ENCODE measurements at regions not wholly inside any gene's neighbourhood (a gene's known extent, or its start where the extent isn't known, plus 50 kb on each side); places are given as distances from the start of the nearest gene placed in this dataset.

- no peak for DNase-seq
Measured at GRCh38 chr10:33529234-33529633, 194.8 kb upstream of the NRP1 start.

DNA sequence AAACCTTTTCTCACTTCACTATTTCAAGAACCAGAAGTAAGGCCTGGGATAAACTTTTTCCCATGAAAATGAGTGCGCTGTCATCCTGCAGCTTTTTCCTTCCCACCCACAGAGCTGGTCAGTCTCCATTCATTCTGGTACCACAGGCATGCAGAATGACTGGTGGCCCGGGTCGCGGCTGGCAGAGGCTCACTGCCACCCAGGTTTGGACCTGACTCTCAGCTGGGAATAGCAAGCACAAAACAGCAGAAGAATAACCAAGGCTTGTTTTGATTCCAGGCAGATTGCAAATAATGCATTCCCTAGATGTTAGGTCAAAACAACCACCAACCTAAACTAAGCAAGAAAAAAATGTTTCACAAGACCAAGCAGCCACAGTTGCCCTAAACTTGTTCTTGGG, 190.5 kb upstream of the NRP1 start:
- DNase-seq, result no peak

DNA sequence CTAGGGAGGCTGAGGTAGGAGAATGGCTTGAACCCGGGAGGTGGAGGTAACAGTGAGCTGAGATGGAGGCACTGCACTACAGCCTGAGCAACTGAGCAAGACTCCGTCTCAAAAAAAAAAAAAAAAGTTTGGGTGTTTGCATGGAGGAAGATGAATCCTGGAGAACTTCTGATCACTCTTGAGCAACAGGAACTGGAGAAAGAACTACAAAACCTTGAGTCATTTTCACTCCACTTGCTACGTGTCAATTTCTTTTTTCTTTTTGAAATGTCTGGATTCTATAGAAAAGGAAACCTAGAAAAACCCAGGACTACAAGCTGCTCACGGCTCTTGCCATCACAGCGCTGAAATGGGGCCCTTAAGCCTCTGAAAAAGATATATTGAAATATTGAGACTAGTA, 189.6 kb upstream of the NRP1 start:
- peak; percentile 37 for DNase-seq

DNA sequence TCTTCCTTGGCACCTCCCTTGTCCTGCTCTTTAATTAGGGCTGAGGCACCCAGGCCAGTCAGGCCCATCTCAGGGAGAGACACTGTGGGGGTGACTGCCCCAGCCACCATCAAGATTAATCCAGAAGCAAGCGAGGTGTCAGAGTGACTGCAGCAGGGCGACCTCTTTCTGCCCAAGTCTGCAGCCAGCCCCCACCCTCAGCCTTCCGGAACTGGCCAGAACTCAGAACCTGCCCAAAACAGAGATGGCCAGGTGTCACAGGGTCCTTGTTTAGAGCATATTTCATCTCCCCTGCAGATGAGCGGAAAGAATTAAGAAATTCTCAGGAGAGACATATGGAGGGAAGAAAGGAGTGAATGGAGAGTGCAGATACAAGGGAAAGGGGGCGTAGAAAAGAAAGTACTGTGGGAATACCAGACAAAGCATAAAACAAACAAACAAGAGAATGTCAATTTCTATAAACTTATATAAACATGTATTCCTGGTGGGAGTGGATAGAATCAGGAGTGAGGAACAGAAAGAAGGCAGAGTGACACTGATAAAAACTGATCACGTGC, 188.8 kb upstream of the NRP1 start:
- DNase-seq, result no peak

DNA sequence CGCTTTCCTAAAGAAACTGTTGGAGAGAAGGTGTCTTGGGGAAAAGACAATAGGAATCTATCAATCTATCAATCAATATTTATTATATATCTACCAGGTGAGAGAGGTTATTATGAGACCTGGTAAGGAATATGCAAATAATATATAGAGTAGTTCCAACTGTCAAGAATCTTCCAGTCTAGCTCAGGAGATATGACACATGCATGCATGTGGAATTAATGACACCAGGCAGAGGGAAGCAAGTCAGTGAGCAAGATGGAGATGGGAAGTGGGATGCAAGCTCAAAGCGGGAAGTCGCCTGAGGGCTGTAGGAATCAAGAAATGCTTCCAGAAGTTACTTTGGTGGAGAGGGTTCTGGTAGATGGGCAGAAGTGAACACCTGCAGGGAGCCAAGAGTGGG, 187.4 kb upstream of the NRP1 start:
- DNase-seq, result no peak

DNA sequence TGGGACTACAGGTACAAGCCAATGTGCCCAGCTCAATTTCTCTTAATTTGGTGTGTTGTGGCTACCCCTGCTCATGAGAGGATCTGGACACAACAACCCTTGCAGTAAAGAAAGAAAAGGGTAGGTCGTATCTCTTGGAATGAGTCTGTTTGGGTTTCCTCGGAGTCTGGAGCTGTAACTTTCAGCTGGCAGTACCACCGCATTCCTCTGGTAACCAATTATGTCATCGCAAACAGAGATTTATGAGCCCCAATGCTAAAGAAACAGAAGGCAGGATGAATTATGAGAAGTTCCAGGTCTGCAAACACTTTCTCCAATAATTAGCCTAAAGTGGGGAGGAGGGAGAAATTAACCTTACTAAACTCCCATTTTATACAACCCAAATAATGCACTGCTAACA, 186.6 kb upstream of the NRP1 start:
- no peak for DNase-seq

DNA sequence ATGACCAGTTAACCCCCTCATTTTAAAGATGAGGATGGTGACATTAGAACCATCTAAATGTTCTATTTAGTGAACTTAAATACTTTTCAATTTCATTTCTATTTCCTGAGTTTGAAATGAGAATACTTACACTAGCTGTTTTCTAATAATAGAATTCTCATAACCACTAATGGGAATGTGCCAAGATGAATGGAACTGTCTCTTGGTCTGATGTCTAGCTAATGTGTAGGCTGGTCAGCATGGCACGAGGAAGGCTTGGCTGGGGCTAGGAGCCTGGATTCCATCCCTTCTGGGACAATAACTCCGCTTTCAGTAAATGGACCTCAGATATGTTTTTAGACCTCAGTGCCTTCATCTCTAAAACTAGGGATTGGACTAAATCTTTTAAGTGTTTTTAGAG, 185.8 kb upstream of the NRP1 start:
- no peak for DNase-seq

- no peak for DNase-seq
Measured at GRCh38 chr10:33519130-33519860, 184.8 kb upstream of the NRP1 start.

GRCh38 chr10:33510206-33510605, 175.7 kb upstream of the NRP1 start:
- no peak for DNase-seq

DNA sequence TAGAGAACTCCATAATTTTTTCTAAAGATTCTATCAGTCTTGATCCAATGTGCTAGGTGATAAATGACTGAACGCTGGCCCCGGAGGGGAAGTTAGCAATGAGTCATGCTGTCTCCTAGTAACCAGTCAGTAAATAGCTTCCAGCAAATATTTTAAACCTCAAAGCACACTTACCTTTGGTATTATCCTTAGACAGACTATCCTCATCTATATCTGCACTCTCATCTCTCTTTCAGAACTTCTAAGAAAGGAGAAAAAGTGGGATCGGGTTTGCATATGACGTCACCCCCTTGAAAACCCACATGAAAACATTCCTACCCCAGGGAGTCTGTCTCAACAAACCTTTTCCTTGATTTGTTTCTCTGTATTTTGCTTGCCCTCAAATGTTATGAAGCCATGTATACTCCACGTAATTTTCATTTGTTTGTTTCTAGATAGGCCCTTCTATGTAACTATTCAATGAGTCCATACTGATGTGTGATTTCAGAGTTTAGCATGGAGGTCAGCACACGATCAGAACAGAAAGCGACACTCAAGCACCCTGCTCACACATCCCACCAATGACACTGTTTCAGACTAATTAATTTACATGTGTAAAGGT, 174.9 kb upstream of the NRP1 start:
- peak; percentile 86 for DNase-seq

- DNase-seq, result no peak
Measured at GRCh38 chr10:33507662-33508425, 173.4 kb upstream of the NRP1 start.

DNA sequence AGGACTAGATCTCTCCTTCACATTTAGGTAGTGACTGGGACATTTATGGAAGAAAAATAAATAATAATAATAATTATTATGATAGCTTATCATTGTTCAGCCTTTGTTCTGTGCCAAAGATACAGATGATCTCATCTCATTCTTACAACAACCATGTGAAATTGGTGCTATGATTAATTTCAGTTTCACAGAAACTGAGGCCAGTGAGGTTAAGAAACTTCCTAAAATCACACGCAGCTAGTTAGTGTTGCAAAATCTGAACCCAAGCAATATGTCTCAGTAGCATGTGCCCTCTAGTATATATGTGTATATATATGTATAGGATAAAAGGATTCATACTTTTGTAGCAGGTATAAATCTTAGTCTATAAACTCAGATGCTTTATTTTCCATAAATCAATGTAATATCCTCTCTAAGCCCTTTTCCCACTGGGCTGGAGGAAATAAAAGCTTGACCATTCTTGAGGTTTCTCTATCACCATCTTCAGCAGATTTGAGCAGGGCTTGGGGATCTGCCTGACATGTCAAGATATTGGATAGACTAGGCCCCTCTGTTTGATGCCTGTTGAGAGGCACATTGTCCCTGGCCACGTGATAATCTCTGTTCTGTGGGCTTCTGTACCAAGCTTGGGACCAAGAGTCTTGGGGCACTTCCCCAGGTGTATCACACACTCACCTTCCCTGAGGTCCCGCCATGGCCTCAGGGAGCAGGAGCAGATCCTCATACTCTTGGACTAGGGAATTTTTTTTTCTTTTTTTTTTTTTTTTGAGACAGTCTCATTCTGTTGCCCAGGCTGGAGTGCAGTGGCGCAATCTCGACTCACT, 172.6 kb upstream of the NRP1 start:
- DNase-seq, result peak; percentile 84

- DNase-seq, result no peak
Measured at GRCh38 chr10:33506391-33506790, 171.9 kb upstream of the NRP1 start.

DNA sequence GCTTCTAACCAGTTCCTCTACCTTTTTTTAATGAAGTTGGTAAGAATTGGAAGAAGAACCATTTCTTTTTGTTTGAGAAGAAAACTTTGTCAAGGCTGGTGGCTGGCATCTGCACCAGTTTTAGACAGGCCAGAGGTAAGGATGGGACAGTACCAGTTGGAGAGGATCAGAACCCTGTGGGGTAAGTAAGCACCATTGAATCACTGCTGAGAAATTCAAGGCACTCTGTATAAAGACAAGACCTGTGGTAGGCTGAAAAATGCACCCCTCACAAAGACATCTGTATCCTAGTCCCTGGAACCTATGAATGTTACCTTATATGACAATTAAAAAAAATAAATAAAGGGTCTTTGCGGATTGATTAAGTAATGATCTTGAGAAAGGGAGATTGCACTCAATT, 166.7 kb upstream of the NRP1 start:
- DNase-seq, result no peak

DNA sequence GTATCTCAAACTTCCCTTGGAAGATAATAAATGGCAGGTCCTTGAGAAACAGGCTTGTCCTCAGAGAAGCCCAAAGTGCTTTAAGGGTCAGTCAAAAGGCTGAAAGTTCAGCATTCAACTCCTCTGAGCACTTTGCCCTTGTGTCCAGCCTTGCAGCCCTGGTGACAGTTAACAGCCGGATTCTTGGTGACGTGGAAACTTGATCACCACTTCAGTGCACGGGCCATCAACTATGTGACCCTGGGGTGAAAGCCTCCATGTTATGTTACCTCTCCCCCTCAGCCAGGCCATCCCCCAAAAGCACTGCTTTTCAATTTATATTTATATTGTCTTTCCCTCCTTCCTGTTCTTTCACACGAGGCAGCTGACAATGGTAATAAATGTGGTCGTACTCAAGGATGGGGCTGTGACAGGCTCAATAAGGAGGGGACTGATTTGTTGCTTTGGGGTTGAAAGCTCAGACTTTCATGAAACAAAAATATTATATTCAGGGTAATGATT, 164.0 kb upstream of the NRP1 start:
- no peak for DNase-seq

- DNase-seq, result no peak
Measured at GRCh38 chr10:33497338-33497737, 162.9 kb upstream of the NRP1 start.

DNA sequence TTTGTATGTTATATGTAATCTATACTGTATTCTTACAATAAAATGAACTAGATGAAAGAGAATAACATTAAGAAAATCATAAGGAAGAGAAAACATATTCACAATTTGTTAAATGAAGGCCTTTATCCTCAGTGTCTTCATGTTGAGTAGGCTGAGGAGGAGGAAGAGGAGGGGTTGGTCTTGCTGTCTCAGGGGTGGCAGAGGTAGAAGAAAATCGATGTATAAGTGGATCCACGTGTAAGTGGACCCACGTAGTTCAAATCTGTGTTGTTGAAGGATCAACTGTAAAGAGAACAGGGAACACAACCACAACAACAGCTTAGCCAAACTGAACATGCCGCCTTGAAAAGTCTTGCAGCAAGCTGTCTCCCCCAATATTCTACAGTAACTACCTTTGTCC, 161.6 kb upstream of the NRP1 start:
- DNase-seq, result no peak

- no peak for DNase-seq
Measured at GRCh38 chr10:33494694-33495265, 160.3 kb upstream of the NRP1 start.

DNA sequence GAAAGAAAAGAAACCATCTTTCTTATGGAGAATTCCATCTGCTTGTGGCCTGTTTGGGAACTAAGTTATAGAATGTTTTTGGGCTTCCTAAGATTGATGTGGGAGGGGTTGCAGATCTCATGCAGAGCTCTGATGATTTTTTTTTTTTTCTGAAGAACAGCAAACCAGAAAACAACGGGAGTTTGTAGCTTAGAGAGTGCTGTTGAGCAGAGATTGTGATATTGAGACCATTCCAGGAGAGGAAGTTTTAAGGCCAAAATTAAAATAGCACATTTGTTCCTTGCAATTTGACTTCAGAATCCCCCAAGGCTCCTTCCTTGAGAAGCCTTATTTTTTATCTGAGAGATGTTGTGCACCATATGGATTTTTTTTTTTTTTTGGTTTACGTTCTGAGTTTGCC, 159.5 kb upstream of the NRP1 start:
- no peak for DNase-seq

DNA sequence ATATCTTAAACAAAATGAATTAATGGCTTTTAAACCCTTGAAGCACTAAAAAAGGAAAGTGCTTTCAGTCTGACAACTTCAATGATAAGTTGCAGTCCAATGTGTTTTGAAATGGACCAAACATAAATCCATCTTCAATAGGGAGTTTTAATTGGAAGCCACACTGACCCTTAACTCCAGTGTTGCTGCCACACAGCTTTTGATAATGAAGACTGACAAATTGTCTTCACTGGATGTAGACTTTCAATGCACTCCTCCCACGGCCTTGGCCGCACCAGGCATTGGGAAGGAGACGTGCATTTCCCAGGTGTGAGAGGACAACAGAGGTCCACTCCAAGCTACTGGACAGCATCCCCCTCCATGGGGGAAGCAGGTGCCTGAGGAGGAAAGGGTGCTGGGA, 159.0 kb upstream of the NRP1 start:
- no peak for DNase-seq

DNA sequence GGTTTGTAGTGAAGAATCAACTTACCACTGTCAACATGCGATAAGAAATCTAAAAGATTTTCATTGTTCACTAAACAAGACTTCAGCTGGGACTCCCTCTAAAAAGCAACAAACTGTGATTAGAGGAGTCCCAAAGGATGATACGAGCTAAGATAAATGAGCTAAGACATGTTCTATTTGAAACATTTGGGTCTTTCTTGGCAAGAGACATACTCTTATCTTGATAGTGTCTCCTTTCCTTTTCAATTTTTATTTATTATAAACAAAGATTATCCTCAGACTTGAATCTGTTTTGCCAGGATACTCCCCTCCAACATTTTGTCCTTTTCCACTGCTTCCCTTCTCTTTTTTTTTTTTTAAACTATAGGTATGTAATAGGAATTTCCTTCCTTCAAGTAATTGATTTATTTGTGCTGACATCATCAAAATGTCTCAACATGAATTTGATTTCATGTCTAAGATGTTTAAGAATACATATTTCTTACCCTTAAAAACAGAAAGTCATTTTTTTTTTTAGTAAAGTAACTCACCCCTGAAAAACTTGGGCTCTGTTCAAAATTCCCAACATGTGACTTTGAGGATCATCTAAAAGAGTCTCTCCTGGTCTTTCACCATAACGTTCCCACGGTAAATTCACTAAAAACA, 158.4 kb upstream of the NRP1 start:
- DNase-seq, result no peak
